HG02610 (cell line): ENCODE measurements at regions not wholly inside any gene's neighbourhood (a gene's known extent, or its start where the extent isn't known, plus 50 kb on each side); places are given as distances from the start of the nearest gene placed in this dataset.

Experiments
- ATAC-seq: cut with Tn5 transposase; IDR thresholded peaks from one replicate; pipeline ENCODE4 v1.9.1; 2021; ENCODE audit warnings: mild to moderate bottlenecking, moderate library complexity; ENCODE audit not compliant: unreplicated experiment

DNA sequence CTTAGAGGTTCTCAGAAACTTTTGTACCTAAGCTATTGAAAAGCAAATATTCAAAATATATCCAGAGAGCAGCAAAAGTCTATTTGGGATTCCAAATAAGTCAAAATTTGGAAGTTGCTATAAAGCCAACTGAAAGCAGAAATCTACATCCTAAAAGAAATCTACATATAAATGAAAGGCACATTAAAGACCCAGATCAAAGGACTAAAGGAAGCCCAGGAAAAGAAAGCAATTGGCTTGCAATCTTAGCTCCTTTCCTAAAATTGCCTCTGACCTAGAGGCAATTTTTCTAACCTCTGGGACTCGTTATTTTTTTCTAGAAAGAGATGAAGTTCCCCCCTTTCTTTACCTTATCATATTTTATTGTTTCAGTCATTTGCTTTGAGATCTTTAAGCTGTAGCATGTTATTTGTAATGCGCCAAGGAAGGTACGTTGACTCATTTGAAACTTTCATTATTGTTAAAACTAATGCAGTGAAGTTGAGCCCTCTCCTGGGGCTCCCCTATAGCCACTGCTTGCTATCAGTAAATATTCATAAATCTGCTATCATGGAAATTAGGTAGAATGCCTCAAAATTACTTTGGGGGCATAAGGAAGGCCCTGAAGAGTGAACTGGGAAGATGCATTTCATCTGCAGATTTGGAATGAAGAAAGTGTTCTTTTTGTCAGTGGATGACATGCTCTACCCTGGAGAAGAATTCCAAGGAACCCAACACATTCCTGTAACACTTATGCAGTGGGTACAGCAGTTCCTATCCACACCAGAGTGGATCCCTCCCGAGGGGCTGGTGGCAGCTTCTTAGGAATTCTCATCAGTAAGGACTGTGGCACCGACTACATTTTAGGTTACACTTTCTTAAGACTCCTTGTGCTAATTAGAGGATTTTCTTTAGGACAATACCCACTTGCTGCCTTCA is 177.8 kb upstream of the IGFBP7 start:
- ATAC-seq = no peak

DNA sequence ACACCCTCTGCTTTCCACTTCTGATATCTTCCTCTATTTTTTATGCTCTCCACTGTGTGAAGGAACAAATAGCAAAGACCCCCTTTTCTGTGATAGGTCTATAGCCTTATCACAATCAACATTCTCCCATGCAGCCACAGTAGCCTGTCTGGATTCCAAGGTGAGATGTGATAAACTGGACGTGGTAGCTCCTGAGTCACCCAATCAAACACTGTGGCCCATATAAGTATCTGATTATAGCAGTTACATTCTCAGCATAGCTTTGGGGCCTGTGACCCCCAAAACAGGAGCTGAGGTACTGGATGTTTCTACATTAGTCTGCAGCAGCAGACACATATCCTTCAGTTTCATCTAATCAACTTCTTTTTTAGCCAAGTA is 172.7 kb upstream of the IGFBP7 start:
- ATAC-seq = no peak

- ATAC-seq = no peak
Observed at GRCh38 chr4:57280481-57280880, 170.3 kb upstream of the IGFBP7 start.

- ATAC-seq = no peak
Observed at GRCh38 chr4:57278780-57279179, 168.6 kb upstream of the IGFBP7 start.

DNA sequence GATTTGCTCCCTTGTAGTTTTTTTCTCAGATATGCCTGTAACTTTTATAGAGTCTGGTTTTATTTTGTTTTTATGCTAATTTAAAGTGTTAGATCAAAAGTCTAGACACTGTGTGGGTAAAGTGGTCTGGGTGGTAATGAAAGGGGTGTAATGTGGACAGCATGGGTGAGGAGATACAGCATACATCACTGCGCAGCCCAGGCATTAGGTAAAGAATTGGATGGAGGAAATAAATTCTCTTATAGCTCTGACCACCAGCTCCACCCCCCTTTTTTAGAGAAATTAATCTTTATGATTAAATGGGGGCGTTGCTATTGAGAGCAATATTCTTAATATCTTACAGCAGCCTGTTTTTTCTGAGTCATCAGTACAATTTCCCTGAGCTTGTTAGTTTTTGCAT is 163.9 kb upstream of the IGFBP7 start:
- ATAC-seq = no peak

DNA sequence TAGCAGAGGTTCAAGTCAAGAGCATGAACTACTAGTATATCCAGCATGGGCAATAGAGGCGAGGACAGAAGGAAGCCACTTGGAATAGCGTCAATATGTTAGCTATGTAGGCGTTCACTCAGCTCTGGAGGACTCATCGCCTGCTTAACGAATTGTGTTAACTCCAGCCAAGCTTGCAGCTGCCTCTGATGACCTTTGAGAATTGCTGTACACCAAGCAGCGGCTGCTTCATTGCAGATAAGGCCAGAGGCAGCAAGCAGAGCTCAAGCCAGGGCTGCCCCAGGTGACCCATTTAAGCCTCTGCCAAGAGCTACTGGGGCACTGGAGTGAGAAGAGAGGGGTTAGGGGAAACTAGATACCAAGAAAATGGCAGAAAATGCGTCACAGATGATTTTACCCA is 160.2 kb upstream of the IGFBP7 start:
- ATAC-seq = no peak

DNA sequence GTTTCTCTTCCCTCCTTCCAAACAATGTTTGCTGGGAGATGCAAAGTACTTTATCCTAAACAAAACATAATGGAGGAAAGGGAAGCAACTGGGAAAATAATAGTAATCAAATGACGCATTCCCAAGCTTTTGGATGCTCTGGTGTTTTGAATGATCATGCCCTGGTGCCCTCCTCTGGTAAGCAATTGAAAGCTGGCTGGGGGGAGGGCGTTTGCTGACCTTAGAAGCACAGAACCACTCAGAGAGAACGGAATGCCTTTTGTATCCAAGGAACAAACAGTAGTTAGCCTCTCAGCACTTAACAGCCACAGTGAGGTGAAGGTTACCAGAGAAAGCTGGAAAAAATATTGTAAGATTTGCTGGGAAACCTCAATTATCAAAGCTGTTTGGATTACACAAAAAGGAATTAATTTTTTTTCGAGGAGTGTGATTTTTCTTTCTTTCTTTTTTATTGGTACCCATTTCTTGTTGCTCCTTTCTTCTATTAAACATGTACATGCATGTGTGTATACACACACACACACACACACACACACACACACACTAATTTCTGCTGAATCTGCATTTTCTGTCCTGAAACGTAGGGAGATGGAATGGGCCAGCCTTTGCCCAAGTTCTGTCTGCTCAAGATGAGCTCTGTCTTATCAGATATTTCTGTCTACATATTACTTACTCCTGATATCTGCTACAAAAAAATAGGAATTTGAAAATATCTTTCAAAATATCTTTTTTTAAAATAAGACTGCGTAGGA is 155.8 kb upstream of the IGFBP7 start:
- ATAC-seq = no peak

GRCh38 chr4:57254754-57255153 is 144.6 kb upstream of the IGFBP7 start:
- ATAC-seq = no peak

GRCh38 chr4:57249083-57249482 is 138.9 kb upstream of the IGFBP7 start:
- no peak for ATAC-seq

DNA sequence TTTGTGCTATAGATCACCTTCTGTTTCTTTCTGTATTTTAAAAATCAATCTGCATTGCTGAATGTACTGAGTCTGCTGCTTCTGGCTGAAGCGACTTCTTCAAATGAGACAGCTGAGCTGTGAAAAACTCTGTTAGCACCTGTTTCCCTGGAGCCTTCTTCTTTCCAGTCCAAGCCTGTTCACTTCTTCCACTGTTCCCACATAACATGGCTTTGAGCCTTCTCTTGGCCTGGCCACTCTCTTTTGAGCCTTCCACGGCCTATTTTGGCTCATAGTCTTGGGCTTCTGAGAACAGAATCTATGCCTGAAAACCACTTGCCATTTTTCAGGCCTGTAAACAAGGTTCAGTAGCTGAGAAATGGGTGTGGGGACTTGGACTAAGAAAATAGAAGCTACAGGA is 132.9 kb upstream of the IGFBP7 start:
- no peak for ATAC-seq

DNA sequence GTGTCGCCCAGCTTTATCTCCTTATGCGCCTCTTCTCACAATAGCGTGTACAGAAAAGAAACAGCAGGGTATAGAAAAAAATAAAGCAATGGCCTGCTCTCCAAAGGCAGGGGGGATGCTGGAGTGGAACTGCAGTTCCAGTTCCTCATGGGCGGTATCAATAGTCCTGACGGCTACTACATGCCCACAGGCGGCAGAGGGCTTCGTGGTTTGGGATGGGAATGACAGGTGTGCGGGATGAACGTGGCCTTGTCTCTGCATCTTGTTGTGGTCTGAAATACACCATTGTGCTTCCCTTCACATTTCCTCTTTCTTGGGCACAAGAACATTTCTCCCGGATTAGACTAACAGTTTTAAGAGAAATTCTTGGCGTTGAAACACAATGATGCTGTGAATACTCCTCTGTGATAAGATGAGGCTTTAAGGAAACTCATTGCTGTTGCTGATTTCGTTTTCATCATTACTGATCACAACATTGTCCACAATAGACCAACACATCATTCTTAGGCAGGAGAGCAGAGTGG is 124.1 kb upstream of the IGFBP7 start:
- no peak for ATAC-seq

- ATAC-seq = no peak
Observed at GRCh38 chr4:57233386-57233785, 123.2 kb upstream of the IGFBP7 start.

DNA sequence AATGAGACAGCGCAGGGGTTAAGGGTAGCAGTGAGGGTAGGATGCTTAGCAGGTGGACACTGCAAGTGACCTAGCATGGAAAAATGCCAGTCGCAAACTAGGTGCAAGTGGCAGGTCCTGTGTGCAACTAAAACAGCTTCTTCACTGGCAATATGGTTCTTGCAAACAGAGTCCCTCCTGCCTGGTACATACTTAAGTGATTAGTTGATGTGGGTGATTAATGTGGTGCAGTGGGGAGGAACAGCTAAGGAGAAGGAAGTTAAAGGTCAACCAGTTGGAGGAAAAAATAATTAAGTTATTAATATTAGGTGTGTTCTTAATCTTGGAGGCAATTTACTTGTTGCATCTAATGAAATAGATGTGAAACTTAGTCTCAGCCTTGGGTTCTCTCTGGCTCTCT is 121.6 kb upstream of the IGFBP7 start:
- no peak for ATAC-seq

DNA sequence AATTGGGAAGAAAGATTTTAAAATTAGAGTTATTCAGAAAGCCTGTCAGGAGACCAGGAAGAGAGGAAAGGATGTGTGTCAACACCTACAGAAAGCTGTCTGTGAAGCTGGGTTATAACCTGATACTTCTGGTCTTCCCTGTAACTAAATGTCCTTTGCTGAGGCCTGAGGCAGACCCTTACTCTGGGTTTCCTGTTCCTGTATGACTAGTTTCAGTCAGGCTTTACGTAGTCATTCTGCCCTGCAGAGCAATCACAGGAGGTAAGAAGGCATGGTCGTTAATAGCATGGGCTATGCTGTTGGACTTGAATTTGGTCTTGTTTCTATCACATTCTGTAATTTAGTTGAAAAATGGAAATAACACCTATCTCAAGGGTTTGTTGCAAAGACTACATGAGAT is 110.5 kb upstream of the IGFBP7 start:
- ATAC-seq = no peak

DNA sequence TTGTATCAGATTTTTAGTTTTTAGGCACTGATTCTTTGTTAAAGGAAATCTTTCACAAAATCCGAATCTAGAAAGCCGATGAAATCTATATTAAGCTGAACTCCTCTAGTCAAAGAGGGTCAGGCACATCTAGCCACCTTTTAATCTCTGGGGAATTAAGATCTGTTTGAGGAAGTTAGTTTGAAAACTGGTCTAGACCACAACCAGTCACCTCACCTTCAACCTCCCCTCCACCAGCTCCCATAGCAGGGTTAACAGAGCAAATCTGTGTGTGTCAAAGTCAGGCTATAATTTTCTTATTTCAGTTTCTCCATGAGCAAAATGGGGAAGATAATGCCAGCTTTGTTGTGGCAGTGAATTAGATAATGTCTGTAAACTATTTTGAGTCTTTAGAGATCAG is 110.0 kb upstream of the IGFBP7 start:
- no peak for ATAC-seq

GRCh38 chr4:57219431-57219830 is 109.2 kb upstream of the IGFBP7 start:
- ATAC-seq = no peak

- no peak for ATAC-seq
Observed at GRCh38 chr4:57214654-57215411, 104.6 kb upstream of the IGFBP7 start.

GRCh38 chr4:57211131-57211530 is 100.9 kb upstream of the IGFBP7 start:
- no peak for ATAC-seq

- ATAC-seq = no peak
Observed at GRCh38 chr4:57206172-57206571, 96.0 kb upstream of the IGFBP7 start.

DNA sequence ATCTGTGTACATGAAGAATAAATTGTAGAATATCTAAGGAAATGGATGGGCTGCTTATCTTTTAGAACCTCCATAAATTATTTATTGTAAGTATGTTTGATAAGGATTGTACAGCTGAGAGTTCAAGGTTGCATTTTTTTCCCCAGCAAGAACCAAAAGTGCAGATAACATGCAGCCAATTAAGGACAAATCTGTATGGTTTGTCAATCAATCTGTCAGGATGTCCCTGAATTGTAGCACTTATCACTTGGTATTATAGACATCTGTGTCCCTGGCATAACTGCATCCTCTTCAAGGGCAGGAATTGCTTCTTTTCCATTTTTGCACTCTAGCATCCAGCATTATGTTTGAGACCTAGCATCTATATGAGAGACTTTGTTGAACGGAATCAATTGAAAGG is 95.4 kb upstream of the IGFBP7 start:
- no peak for ATAC-seq

- ATAC-seq = no peak
Observed at GRCh38 chr4:57200799-57201327, 90.7 kb upstream of the IGFBP7 start.
